B cell (primary cell): ENCODE measurements at regions not wholly inside any gene's neighbourhood (a gene's known extent, or its start where the extent isn't known, plus 50 kb on each side); places are given as distances from the start of the nearest gene placed in this dataset.
A peak's percentile ranks its signal among the peaks of the same experiment; 100 is the strongest.

ENCODE experiments used
- ATAC-seq: fragments of 200-7000 bp; cut with Tn5 transposase; one replicate; pipeline ENCODE4 v1.10.0; 2021; ENCODE audit warnings: low read depth, mild to moderate bottlenecking, moderate number of reproducible peaks, moderate library complexity
- CTCF ChIA-PET: fragments of 350-600 bp; sonication (Branson Sonifier 250); formaldehyde crosslinking; loops from one replicate; lab custom pipeline; 2021; ENCODE audit warnings: antibody characterized with exemption, inconsistent platforms; lab: Charles Lee
- POLR2A ChIA-PET: fragments of 350-600 bp; sonication (Branson Sonifier 250); formaldehyde crosslinking; loops from one replicate; lab custom pipeline; 2021; ENCODE audit warnings: antibody characterized with exemption; lab: Charles Lee
- DNase-seq: peaks from one replicate; pipeline ENCODE4 v3.0.0; 2013
- H2AFZ ChIP-seq: 2 replicates; pipeline ENCODE4 v1.6.1; 2012; ENCODE audit warnings: mild to moderate bottlenecking, low read depth, low read length; ENCODE audit not compliant: insufficient read depth, poor library complexity, severe bottlenecking
- H3K27ac ChIP-seq, 2 donors: 1 replicate in 1 of 2; 2 replicates in 1 of 2; pipeline ENCODE4 v1.5.1; 2012 to 2013; ENCODE audit warnings: low read length in 2 of 2, mild to moderate bottlenecking in 2 of 2, moderate library complexity in 1 of 2
- H3K27me3 ChIP-seq, 4 experiments: fragments of 200-600 bp in 1 of 4; sonication (generic) in 1 of 4; replicated peaks in 1 of 4; 1 replicate in 2 of 4; 2 replicates in 2 of 4; pipeline versions ENCODE4 v1.6.1 to v1.7.0; 2013 to 2016; ENCODE audit warnings: low read length in 3 of 4, mild to moderate bottlenecking in 2 of 4, mixed read lengths in 1 of 4, moderate library complexity in 1 of 4; ENCODE audit not compliant: insufficient read depth in 4 of 4, control insufficient read depth in 3 of 4; ENCODE audit errors: control extremely low read depth in 1 of 4
- H3K36me3 ChIP-seq, 2 experiments: replicated peaks in 1 of 2; 1 replicate in 1 of 2; 2 replicates in 1 of 2; pipeline versions ENCODE4 v1.6.1 to v1.7.1; 2013; ENCODE audit warnings: low read length in 1 of 2; ENCODE audit not compliant: insufficient read depth in 2 of 2, control insufficient read depth in 1 of 2; ENCODE audit errors: control extremely low read depth in 1 of 2, extremely low read depth in 1 of 2
- H3K4me1 ChIP-seq, 2 donors: fragments of 200-600 bp in 1 of 2; sonication (generic) in 1 of 2; 1 replicate in 1 of 2; 2 replicates in 1 of 2; pipeline versions ENCODE4 v1.5.1 to v1.6.1; 2013 to 2017; ENCODE audit warnings: low read length in 2 of 2; ENCODE audit not compliant: control insufficient read depth in 2 of 2, insufficient read depth in 2 of 2
- H3K4me2 ChIP-seq: replicated peaks from 2 replicates; pipeline ENCODE3; 2012; ENCODE audit warnings: mild to moderate bottlenecking, low read depth, low read length; ENCODE audit not compliant: poor library complexity, severe bottlenecking
- H3K4me3 ChIP-seq, 5 experiments: fragments of 200-600 bp in 1 of 5; sonication (generic) in 1 of 5; 1 replicate in 3 of 5; 2 replicates in 2 of 5; pipeline versions ENCODE4 v1.5.1 to v1.7.0; 2011 to 2016; ENCODE audit warnings: low read length in 4 of 5, mild to moderate bottlenecking in 4 of 5, low read depth in 2 of 5, control low read depth in 1 of 5, moderate library complexity in 1 of 5; ENCODE audit not compliant: insufficient read depth in 1 of 5; ENCODE audit errors: control extremely low read depth in 1 of 5, extremely low read depth in 1 of 5
- H3K79me2 ChIP-seq: fragments of 200-600 bp; sonication (generic); one replicate; pipeline ENCODE4 v1.6.0; 2016; ENCODE audit warnings: low read length; ENCODE audit not compliant: control insufficient read depth, insufficient read depth
- H3K9ac ChIP-seq: fragments of 200-600 bp; sonication (generic); 2 replicates; pipeline ENCODE4 v1.6.1; 2017; ENCODE audit warnings: mild to moderate bottlenecking, low read length, moderate library complexity
- H3K9me3 ChIP-seq, 3 donors: one replicate each; pipeline versions ENCODE4 v1.6.1 to v1.7.1; 2013; ENCODE audit warnings: low read length in 2 of 3; ENCODE audit not compliant: control insufficient read depth in 2 of 3, insufficient read depth in 1 of 3; ENCODE audit errors: control extremely low read depth in 1 of 3
- H4K20me1 ChIP-seq: 2 replicates; pipeline ENCODE4 v1.6.0; 2012; ENCODE audit warnings: mild to moderate bottlenecking, low read length; ENCODE audit not compliant: insufficient read depth, control insufficient read depth, poor library complexity, severe bottlenecking
- H3K27ac Mint-ChIP-seq: one replicate; pipeline ENCODE4 v1.8.0; 2021; ENCODE audit warnings: mixed read lengths
- H3K27me3 Mint-ChIP-seq: one replicate; pipeline ENCODE4 v1.8.0; 2021; ENCODE audit warnings: mixed read lengths
- H3K4me1 Mint-ChIP-seq: one replicate; pipeline ENCODE4 v1.8.0; 2021; ENCODE audit warnings: mixed read lengths
- H3K4me3 Mint-ChIP-seq: one replicate; pipeline ENCODE4 v1.8.0; 2021; ENCODE audit warnings: mixed read lengths
- H3K9me3 Mint-ChIP-seq: one replicate; pipeline ENCODE4 v1.8.0; 2022; ENCODE audit warnings: mixed read lengths; ENCODE audit not compliant: insufficient read depth
- CTCF ChIP-seq: fragments of 200-600 bp; IDR thresholded peaks from one replicate; pipeline ENCODE4 v1.8.0; 2022; ENCODE audit warnings: antibody characterized with exemption, mild to moderate bottlenecking
- EZH2 ChIP-seq: IDR thresholded peaks from 2 replicates; pipeline ENCODE4 v1.6.1; 2012; ENCODE audit warnings: borderline replicate concordance, low read depth, mild to moderate bottlenecking, moderate library complexity, low read length; ENCODE audit not compliant: insufficient read depth, poor library complexity, severe bottlenecking
- WGBS: methylation state at CpG from one replicate; pipeline ENCODE4 v1.1.5; 2013; ENCODE audit warnings: missing lambda C conversion rate; ENCODE audit not compliant: insufficient coverage; 5-methylcytosine and 5-hydroxymethylcytosine counted together
- intact Hi-C: fragments of 100-400 bp; cut with micrococcal nuclease; formaldehyde crosslinking; loops from one replicate; pipeline ENCODE4 v1.10.0; 2022

GRCh38 chr3:193157051-193157450, 84.0 kb upstream of the PLAAT1 start:
- no peak overlapping the region for H2AFZ ChIP-seq
- CTCF ChIA-PET: no interaction called here

GRCh38 chr3:193165431-193166120, 75.4 kb upstream of the PLAAT1 start:
- intact Hi-C loops: no loop called here
- TF ChIP-seq EZH2 (no peak), CTCF (no peak)
- Histone ChIP-seq H4K20me1 (no peaks in the 10 kb centered on the region), H2AFZ (no peak overlapping the region), H3K4me1 (no peaks in the 10 kb centered on the region), H3K36me3 (no peaks in the 10 kb centered on the region), H3K4me2 (no peak overlapping the region), H3K27ac (no peak overlapping the region), H3K4me3 (no peak overlapping the region), H3K27me3 (no peaks in the 10 kb centered on the region), H3K9ac (no peak overlapping the region), H3K79me2 (no peaks in the 10 kb centered on the region), H3K9me3 (no peaks in the 10 kb centered on the region)
- H3K9me3 Mint-ChIP-seq: no peaks in the 10 kb centered on the region
- DNase-seq (no peak), ATAC-seq (no peak)
- CTCF ChIA-PET: no interaction called here
- no CpG with 5 or more reads among the region's 4 CpGs for WGBS
- no peaks in the 10 kb centered on the region for H3K4me1 Mint-ChIP-seq
- H3K27me3 Mint-ChIP-seq: peaks cover 5% of the 10 kb centered on the region
- H3K27ac Mint-ChIP-seq: no peak overlapping the region
- no peak overlapping the region for H3K4me3 Mint-ChIP-seq
- POLR2A ChIA-PET: no interaction called here

More at GRCh38 chr3:193157051-193157450, 84.0 kb upstream of the PLAAT1 start:
- Histone ChIP-seq H3K36me3 (no peaks in the 10 kb centered on the region), H4K20me1 (no peaks in the 10 kb centered on the region), H3K79me2 (no peaks in the 10 kb centered on the region), H3K9me3 (no peaks in the 10 kb centered on the region), H3K27ac (no peak overlapping the region), H3K9ac (no peak overlapping the region), H3K4me1 (no peaks in the 10 kb centered on the region), H3K4me2 (no peak overlapping the region), H3K27me3 (no peaks in the 10 kb centered on the region), H3K4me3 (no peak overlapping the region)
- DNase-seq (peak; percentile 0), ATAC-seq (no peak)
- Mint-ChIP-seq H3K4me1 (no peaks in the 10 kb centered on the region), H3K27ac (no peak overlapping the region), H3K27me3 (no peaks in the 10 kb centered on the region), H3K9me3 (no peaks in the 10 kb centered on the region), H3K4me3 (no peak overlapping the region)
- WGBS: 91% methylated on average over 5 of the region's 11 CpGs
- intact Hi-C loops: no loop called here
- TF ChIP-seq CTCF (no peak), EZH2 (no peak)
- POLR2A ChIA-PET: no interaction called here
